Thyroid gland (tissue), 4 donors: ENCODE measurements at regions not wholly inside any gene's neighbourhood (a gene's known extent, or its start where the extent isn't known, plus 50 kb on each side); places are given as distances from the start of the nearest gene placed in this dataset.

Experiments used
- POLR2A ChIP-seq, 2 donors: fragments of 450-650 bp; IDR thresholded peaks; one replicate each; pipeline ENCODE4 v1.6.1; 2017; ENCODE audit warnings: antibody characterized with exemption in 2 of 2, mild to moderate bottlenecking in 2 of 2, moderate library complexity in 1 of 2
- TF ChIP-seq, protein P1 (sequence below), 6 experiments: fragments of 200-600 bp in 3 of 6; fragments of 450-650 bp in 3 of 6; sonication (generic) in 3 of 6; IDR thresholded peaks; one replicate each; pipeline ENCODE4 v1.5.1; 2016 to 2019; ENCODE audit warnings: antibody characterized with exemption in 6 of 6, mild to moderate bottlenecking in 2 of 6, inconsistent platforms in 1 of 6, moderate library complexity in 1 of 6

DNA sequence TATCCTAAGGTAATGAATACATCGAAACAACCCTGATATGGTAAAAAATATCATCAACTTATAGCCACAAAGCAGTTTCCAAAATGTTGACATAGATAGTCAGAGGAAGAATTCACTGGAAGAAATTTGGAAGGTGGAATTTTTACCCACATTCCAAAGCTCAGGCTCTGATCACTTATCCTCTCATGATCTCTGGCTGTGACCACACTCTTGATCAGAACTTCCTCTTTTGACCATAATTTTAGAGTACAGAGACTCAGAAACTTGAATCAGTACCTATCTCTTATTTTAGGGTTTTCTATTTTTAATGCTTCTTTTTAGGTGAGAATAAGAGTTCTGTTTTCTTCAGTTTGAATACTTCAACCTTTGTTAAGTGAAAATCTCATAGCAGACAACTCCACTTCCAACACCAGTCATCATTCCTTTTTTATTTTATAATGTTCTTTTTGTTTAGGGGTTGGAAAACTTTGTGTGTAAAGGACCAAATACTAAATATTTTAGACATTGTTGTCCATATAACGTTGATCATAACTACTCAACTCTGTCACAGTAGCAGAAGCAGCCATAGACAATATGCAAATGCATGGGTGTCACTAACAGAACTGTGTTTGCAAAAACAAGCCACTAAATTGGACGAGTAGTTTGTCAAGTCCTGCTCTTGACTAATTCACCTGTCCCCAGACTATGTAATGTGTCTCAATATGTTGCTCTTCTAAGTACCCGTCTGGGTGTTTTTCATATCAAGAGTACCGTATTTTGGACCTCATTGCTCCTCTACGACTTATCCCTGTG lies 891.6 kb upstream of the CRIM1 start:
- TF ChIP-seq, protein P1, sequence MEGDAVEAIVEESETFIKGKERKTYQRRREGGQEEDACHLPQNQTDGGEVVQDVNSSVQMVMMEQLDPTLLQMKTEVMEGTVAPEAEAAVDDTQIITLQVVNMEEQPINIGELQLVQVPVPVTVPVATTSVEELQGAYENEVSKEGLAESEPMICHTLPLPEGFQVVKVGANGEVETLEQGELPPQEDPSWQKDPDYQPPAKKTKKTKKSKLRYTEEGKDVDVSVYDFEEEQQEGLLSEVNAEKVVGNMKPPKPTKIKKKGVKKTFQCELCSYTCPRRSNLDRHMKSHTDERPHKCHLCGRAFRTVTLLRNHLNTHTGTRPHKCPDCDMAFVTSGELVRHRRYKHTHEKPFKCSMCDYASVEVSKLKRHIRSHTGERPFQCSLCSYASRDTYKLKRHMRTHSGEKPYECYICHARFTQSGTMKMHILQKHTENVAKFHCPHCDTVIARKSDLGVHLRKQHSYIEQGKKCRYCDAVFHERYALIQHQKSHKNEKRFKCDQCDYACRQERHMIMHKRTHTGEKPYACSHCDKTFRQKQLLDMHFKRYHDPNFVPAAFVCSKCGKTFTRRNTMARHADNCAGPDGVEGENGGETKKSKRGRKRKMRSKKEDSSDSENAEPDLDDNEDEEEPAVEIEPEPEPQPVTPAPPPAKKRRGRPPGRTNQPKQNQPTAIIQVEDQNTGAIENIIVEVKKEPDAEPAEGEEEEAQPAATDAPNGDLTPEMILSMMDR (IDR thresholded peaks at IDR 0.05), result no peak
- no peak for TF ChIP-seq POLR2A (IDR thresholded peaks at IDR 0.05)
